ENCODE measurements at regions not wholly inside any gene's neighbourhood (a gene's known extent, or its start where the extent isn't known, plus 50 kb on each side); places are given as distances from the start of the nearest gene placed in this dataset.

DNA sequence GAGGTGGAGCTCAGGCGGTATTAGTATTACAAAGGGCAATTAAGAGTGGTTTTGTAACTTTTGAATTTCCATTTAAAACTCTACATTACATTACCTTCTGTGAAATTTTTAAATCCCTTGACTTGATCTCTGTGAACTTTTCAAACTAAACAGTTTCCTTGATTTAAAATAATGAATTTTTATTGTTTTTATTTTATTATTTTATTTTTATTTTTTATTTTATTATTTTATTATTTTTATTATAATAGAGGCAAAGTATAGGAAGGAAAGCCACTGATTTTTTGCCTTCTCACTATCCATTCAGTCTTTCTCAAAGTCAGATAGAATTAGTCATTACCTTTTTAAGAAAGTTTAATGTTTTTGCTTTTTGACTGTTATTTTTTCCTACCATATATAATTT lies 1248.1 kb upstream of the SLC10A2 start:
- CTCF ChIA-PET = no interaction called here
- no TSS peak for BruUV-seq (replicated peaks)

DNA sequence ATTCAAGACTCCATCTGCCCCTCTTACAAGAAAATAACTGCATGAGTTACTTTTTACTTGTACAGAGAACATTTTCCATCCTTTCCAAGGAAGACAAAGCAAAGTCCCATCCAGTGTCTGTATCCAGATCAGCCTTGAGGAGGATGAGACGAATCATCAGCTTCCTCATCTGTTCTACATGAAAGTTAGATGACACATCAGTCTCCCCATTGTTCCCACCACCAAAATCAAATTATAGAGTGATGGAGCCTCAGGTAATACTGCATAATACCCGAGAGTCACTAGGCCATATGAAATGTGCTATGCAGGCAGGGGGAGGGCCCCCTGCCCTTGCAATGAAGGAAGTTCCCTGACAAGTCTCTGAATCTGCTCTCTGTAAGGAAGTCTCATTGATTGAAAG lies 1244.6 kb upstream of the SLC10A2 start:
- peak; percentile 25 for DNase-seq
- intact Hi-C loops (cut with micrococcal nuclease) = loop anchor here (10.0 kb wide), 2 partner anchors 894 to 1126 kb away; no protein-coding TSS in a partner anchor
- Histone ChIP-seq H3K36me3 (ENCODE audit: low read depth, low read length) (no peaks in the 10 kb centered on the region), H2AFZ (ENCODE audit: low read length) (no peak overlapping the region), H3K9ac (ENCODE audit: low read length) (no peak overlapping the region), H3K27me3 (ENCODE audit: low read length) (no peaks in the 10 kb centered on the region), H3K79me2 (ENCODE audit: low read length) (no peaks in the 10 kb centered on the region), H3K9me2 (replicated peaks; ENCODE audit: low read length) (no peaks in the 10 kb centered on the region), H3K4me2 (ENCODE audit: low read length) (no peak overlapping the region), H3K9me3 (ENCODE audit: low read length) (no peaks in the 10 kb centered on the region), H3K4me1 (ENCODE audit: insufficient read depth, low read length) (peaks cover 13% of the 10 kb centered on the region), H4K20me1 (ENCODE audit: low read length) (no peaks in the 10 kb centered on the region), H3F3A (ENCODE audit: low read length, unreplicated experiment) (no peaks in the 10 kb centered on the region), H3K4me3 (ENCODE audit: low read length) (no peak overlapping the region), H3K27ac (ENCODE audit: low read length) (no peak overlapping the region)
- no TSS peak for BruUV-seq (replicated peaks)
- TF ChIP-seq, protein P1, sequence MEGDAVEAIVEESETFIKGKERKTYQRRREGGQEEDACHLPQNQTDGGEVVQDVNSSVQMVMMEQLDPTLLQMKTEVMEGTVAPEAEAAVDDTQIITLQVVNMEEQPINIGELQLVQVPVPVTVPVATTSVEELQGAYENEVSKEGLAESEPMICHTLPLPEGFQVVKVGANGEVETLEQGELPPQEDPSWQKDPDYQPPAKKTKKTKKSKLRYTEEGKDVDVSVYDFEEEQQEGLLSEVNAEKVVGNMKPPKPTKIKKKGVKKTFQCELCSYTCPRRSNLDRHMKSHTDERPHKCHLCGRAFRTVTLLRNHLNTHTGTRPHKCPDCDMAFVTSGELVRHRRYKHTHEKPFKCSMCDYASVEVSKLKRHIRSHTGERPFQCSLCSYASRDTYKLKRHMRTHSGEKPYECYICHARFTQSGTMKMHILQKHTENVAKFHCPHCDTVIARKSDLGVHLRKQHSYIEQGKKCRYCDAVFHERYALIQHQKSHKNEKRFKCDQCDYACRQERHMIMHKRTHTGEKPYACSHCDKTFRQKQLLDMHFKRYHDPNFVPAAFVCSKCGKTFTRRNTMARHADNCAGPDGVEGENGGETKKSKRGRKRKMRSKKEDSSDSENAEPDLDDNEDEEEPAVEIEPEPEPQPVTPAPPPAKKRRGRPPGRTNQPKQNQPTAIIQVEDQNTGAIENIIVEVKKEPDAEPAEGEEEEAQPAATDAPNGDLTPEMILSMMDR (conservative IDR thresholded peaks at IDR 0.05; ENCODE audit: low read depth, low read length) = no peak
- TF ChIP-seq EZH2 (IDR thresholded peaks at IDR 0.05; ENCODE audit: low read length, unreplicated experiment) (no peak), EZH2phosphoT487 (IDR thresholded peaks at IDR 0.05; ENCODE audit: borderline replicate concordance, low read length) (no peak)
- CTCF ChIA-PET = no interaction called here
- POLR2A ChIA-PET (ENCODE audit: unreplicated experiment) = no interaction called here
- no peak for ATAC-seq

More for the DNA sequence above, 1248.1 kb upstream of the SLC10A2 start:
- Histone ChIP-seq H3K4me3 (ENCODE audit: low read length) (no peak overlapping the region), H4K20me1 (ENCODE audit: low read length) (no peaks in the 10 kb centered on the region), H3K9me3 (ENCODE audit: low read length) (no peaks in the 10 kb centered on the region), H3K27me3 (ENCODE audit: low read length) (no peaks in the 10 kb centered on the region), H3K9ac (ENCODE audit: low read length) (no peak overlapping the region), H3F3A (ENCODE audit: low read length, unreplicated experiment) (no peaks in the 10 kb centered on the region), H3K36me3 (ENCODE audit: low read depth, low read length) (no peaks in the 10 kb centered on the region), H3K4me2 (ENCODE audit: low read length) (no peak overlapping the region), H3K79me2 (ENCODE audit: low read length) (no peaks in the 10 kb centered on the region), H3K27ac (ENCODE audit: low read length) (peak overlapping the region; percentile 78; the same call in 1 of the 2 replicates), H3K9me2 (replicated peaks; ENCODE audit: low read length) (no peaks in the 10 kb centered on the region), H3K4me1 (ENCODE audit: insufficient read depth, low read length) (peaks cover 25% of the 10 kb centered on the region), H2AFZ (ENCODE audit: low read length) (no peak overlapping the region)
- ATAC-seq = no peak
- no peak for TF ChIP-seq EZH2phosphoT487 (IDR thresholded peaks at IDR 0.05; ENCODE audit: borderline replicate concordance, low read length)
- POLR2A ChIA-PET (ENCODE audit: unreplicated experiment) = no interaction called here
- no peak for DNase-seq
- intact Hi-C loops (cut with micrococcal nuclease) = loop anchor here (10.0 kb wide), 2 partner anchors 890 to 1130 kb away; no protein-coding TSS in a partner anchor

DNA sequence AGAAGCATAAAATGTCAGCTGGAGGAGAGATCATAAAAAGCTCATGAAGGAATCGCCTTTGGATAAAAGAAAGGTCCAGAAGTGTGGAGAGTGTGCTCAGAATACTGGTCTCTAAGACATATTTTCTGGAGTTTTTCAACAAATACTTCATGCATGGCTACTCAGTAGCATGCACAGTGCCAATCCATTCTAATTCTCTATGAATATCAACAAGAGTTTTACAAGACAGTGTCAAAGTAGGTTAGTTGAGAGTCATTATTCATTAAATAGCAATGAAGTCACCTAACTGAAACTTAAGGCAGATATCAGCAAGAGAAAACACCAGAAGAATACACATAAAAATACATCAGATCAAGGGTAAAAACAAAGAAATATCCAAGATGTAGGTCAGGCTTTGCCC lies 1243.2 kb upstream of the SLC10A2 start:
- Histone ChIP-seq H3K4me3 (ENCODE audit: low read length) (no peak overlapping the region), H3K9me2 (replicated peaks; ENCODE audit: low read length) (no peaks in the 10 kb centered on the region), H3K27me3 (ENCODE audit: low read length) (no peaks in the 10 kb centered on the region), H2AFZ (ENCODE audit: low read length) (no peak overlapping the region), H3F3A (ENCODE audit: low read length, unreplicated experiment) (no peaks in the 10 kb centered on the region), H3K36me3 (ENCODE audit: low read depth, low read length) (no peaks in the 10 kb centered on the region), H3K4me2 (ENCODE audit: low read length) (no peak overlapping the region), H3K9me3 (ENCODE audit: low read length) (no peaks in the 10 kb centered on the region), H4K20me1 (ENCODE audit: low read length) (no peaks in the 10 kb centered on the region), H3K27ac (ENCODE audit: low read length) (no peak overlapping the region), H3K9ac (ENCODE audit: low read length) (no peak overlapping the region), H3K4me1 (ENCODE audit: insufficient read depth, low read length) (no peaks in the 10 kb centered on the region), H3K79me2 (ENCODE audit: low read length) (no peaks in the 10 kb centered on the region)
- POLR2A ChIA-PET (ENCODE audit: unreplicated experiment) = no interaction called here
- DNase-seq (no peak), ATAC-seq (no peak)
- BruUV-seq (replicated peaks) = no TSS peak
- intact Hi-C loops (cut with micrococcal nuclease) = no loop called here
- CTCF ChIA-PET = no interaction called here
- TF ChIP-seq EZH2phosphoT487 (IDR thresholded peaks at IDR 0.05; ENCODE audit: borderline replicate concordance, low read length) (no peak), EZH2 (IDR thresholded peaks at IDR 0.05; ENCODE audit: low read length, unreplicated experiment) (no peak)
- TF ChIP-seq, protein P1 (conservative IDR thresholded peaks at IDR 0.05; ENCODE audit: low read depth, low read length) = no peak
